ENCODE measurements at regions not wholly inside any gene's neighbourhood (a gene's known extent, or its start where the extent isn't known, plus 50 kb on each side); places are given as distances from the start of the nearest gene placed in this dataset.

- no peak for TF ChIP-seq CTCF (IDR thresholded peaks at IDR 0.05; ENCODE audit: low read depth, low read length)
- no peak for DNase-seq (ENCODE audit: low read depth in 1 of 2, low spot score in 1 of 2)
- Histone ChIP-seq H3K9me3 (ENCODE audit: low read depth) (no peaks in the 10 kb centered on the region), H3K4me1 (ENCODE audit: low read depth) (no peaks in the 10 kb centered on the region), H3K4me3 (no peak overlapping the region), H3K36me3 (no peaks in the 10 kb centered on the region), H3K27me3 (no peaks in the 10 kb centered on the region), H3K27ac (no peak overlapping the region)
Measured at GRCh38 chr2:155872396-155872795, 460.1 kb downstream of the NR4A2 start.

- Histone ChIP-seq H3K27me3 (no peaks in the 10 kb centered on the region), H3K4me1 (ENCODE audit: low read depth) (no peaks in the 10 kb centered on the region), H3K27ac (no peak overlapping the region), H3K4me3 (no peak overlapping the region), H3K9me3 (ENCODE audit: low read depth) (no peaks in the 10 kb centered on the region), H3K36me3 (no peaks in the 10 kb centered on the region)
- no peak for TF ChIP-seq CTCF (IDR thresholded peaks at IDR 0.05; ENCODE audit: low read depth, low read length)
- no peak for DNase-seq (ENCODE audit: low read depth in 1 of 2, low spot score in 1 of 2)
Measured at GRCh38 chr2:155871940-155872339, 460.6 kb downstream of the NR4A2 start.

- H3K36me3 ChIP-seq = no peaks in the 10 kb centered on the region
- no peak for TF ChIP-seq CTCF (IDR thresholded peaks at IDR 0.05; ENCODE audit: low read depth, low read length)
- no peaks in the 10 kb centered on the region for H3K9me3 ChIP-seq (ENCODE audit: low read depth)
- H3K27ac ChIP-seq = no peak overlapping the region
- no peak for DNase-seq (ENCODE audit: low read depth in 1 of 2, low spot score in 1 of 2)
- H3K27me3 ChIP-seq = no peaks in the 10 kb centered on the region
- H3K4me1 ChIP-seq (ENCODE audit: low read depth) = no peaks in the 10 kb centered on the region
- H3K4me3 ChIP-seq = no peak overlapping the region
Measured at GRCh38 chr2:155867564-155867963, 465.0 kb downstream of the NR4A2 start.

DNA sequence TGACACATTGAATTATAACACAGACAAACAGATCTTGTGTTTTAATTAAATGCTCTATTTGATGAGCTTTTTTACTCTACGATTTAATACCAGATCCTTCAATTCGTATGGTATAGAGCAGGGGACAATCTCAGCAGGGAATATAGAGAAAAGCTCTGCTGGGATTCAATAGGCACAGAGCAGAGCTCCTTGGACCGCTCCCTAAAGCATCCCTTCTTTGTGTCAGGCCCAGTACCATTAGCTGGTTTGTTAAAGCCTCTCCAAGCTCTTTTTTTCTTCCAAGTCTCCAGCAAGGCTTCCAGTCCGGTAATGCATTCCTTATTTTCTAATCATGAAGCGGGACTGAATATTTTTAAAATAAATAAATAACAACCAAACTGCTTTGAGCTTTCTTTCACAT, 466.0 kb downstream of the NR4A2 start:
- DNase-seq (ENCODE audit: low read depth in 1 of 2, low spot score in 1 of 2) = no peak
- no peak for TF ChIP-seq CTCF (IDR thresholded peaks at IDR 0.05; ENCODE audit: low read depth, low read length)
- Histone ChIP-seq H3K27me3 (no peaks in the 10 kb centered on the region), H3K27ac (no peak overlapping the region), H3K9me3 (ENCODE audit: low read depth) (no peaks in the 10 kb centered on the region), H3K4me1 (ENCODE audit: low read depth) (no peaks in the 10 kb centered on the region), H3K4me3 (no peak overlapping the region), H3K36me3 (no peaks in the 10 kb centered on the region)

GRCh38 chr2:155852156-155852555, 480.4 kb downstream of the NR4A2 start:
- Histone ChIP-seq H3K27ac (no peak overlapping the region), H3K36me3 (no peaks in the 10 kb centered on the region), H3K27me3 (no peaks in the 10 kb centered on the region), H3K9me3 (ENCODE audit: low read depth) (no peaks in the 10 kb centered on the region), H3K4me3 (no peak overlapping the region), H3K4me1 (ENCODE audit: low read depth) (no peaks in the 10 kb centered on the region)
- no peak for DNase-seq (ENCODE audit: low read depth in 1 of 2, low spot score in 1 of 2)
- no peak for TF ChIP-seq CTCF (IDR thresholded peaks at IDR 0.05; ENCODE audit: low read depth, low read length)

- H3K4me3 ChIP-seq = no peak overlapping the region
Measured at GRCh38 chr2:155846259-155846658, 486.3 kb downstream of the NR4A2 start.

More at GRCh38 chr2:155846259-155846658, 486.3 kb downstream of the NR4A2 start:
- Histone ChIP-seq H3K27me3 (no peaks in the 10 kb centered on the region), H3K4me1 (ENCODE audit: low read depth) (no peaks in the 10 kb centered on the region), H3K9me3 (ENCODE audit: low read depth) (no peaks in the 10 kb centered on the region), H3K27ac (no peak overlapping the region), H3K36me3 (no peaks in the 10 kb centered on the region)
- DNase-seq (ENCODE audit: low read depth in 1 of 2, low spot score in 1 of 2) = no peak
- TF ChIP-seq CTCF (IDR thresholded peaks at IDR 0.05; ENCODE audit: low read depth, low read length) = no peak

Measured in cardiac muscle cell (in vitro differentiated cells and primary cell).